GM21529 (cell line): ENCODE measurements at regions not wholly inside any gene's neighbourhood (a gene's known extent, or its start where the extent isn't known, plus 50 kb on each side); places are given as distances from the start of the nearest gene placed in this dataset.

Source experiments
- ATAC-seq: cut with Tn5 transposase; IDR thresholded peaks from one replicate; pipeline ENCODE4 v1.9.1; 2021; ENCODE audit not compliant: unreplicated experiment

- ATAC-seq, result no peak
These were observed 752.2 kb downstream of the DCDC2C start for GRCh38 chr2:4455486-4456155.

DNA sequence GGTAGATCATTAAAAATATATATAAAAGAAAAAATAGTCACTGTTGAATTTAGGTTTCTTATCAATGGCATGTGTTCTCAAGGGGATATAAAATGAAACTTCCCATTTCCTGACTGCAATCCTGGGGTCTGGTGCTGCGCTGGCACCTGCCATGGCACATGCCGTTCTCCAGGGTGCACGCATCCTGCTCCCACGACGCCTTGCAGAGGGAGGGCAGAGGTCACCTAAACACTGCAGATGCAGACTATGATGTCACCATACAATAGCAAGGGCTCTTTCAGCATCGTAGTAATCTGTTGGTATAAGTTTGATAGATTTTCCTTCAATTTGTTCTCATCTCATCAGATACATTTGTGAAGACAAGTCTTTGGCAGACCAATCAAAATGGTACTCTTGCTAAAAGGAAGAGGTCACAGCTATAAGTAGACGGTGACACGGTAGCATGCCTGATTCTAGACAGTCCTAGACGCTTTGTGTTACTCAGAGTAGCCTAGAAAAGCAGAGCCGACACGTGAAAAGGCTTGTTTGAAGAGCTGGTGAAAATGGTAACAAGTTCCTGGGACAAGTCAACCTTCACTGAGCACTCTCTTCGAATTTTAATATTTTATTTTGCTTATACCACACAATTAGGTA lies 761.4 kb downstream of the DCDC2C start:
- no peak for ATAC-seq

DNA sequence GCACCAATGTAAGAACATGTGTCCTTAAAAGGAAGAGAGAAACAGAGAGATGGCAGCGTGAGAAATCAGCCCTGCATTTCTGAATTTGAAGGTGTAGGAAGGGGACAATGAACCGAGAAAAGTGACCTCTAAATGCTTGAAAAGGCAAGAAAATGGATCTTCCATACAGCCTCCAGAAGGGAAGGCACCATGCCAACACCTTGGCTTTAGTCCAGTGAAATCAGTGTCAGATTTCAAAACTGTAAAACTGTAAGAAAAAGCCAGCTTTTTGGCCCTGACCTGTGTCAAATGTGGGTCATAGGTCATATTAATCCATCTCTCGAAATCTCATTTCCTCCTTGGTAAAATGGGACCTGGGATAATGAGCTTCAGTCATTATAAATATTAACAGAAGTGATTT lies 762.3 kb downstream of the DCDC2C start:
- no peak for ATAC-seq

- ATAC-seq, result no peak
These were observed 772.2 kb downstream of the DCDC2C start for GRCh38 chr2:4475618-4476017.

- ATAC-seq, result no peak
These were observed 779.7 kb downstream of the DCDC2C start for GRCh38 chr2:4483050-4483449.

DNA sequence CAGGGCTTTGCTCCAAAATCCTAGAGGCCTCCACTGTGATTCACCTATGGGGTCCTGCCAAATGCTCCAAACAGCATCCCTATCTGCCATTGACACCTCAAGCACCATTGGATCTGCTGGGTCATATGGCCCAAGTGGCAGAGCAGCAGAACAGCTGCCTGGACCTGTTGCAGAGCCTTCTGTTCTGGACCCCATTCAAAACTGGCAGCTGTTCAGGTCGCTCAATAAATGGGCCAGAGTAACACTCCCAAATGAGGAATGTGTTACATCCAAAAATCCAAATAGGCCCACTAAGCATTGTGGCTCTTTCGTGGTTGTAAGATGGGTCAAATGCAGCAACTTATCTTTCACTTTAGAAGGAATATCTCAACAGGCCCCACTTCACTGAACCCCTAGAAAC lies 783.6 kb downstream of the DCDC2C start:
- no peak for ATAC-seq

- ATAC-seq, result no peak
These were observed 796.1 kb downstream of the DCDC2C start for GRCh38 chr2:4499316-4500030.

DNA sequence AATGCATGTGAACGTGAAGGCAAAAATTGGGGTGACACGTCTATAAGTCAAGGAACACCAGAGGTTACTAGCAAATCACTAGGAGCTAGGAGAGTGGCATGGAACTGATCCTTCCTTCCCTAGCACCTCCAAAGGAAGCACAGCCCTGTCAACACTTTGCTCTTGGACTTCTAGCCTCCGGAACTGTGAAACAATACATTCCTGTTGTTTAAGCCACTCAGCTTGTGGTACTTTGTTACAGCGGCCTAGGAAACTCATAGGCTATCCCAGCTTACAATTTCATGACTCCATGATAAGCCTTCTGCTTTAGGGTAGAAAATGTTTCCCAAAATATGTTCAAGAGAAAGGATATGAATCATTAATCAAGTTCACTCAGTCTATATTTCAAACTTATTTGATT lies 798.1 kb downstream of the DCDC2C start:
- no peak for ATAC-seq

DNA sequence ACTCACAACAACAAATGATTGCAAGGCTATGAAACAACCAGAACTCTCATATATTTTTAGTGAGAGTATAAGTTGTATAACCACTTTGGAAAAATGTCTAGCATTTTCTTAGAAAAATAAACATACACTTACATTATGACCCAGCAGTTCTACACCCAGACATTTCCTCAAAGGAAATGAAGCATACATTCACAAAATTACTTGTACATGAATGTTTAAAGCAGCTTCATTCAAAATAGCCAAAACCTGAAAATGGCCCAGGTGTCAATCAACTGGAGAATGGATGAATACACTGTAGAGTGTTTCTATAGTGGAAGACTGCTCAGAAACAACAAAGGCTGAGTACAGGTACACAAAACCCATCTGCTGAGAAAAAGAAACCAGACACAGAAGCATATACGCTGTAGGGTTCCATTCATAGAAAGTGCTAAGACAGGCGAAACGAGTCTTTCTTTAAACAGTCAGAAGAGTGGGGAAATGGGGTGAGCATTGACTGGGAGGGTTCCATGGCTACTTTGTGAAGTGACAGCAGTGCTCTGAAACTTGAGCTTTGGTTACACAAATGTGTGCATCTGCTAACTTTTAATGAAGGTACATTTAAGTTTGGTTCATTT lies 799.0 kb downstream of the DCDC2C start:
- ATAC-seq, result no peak

DNA sequence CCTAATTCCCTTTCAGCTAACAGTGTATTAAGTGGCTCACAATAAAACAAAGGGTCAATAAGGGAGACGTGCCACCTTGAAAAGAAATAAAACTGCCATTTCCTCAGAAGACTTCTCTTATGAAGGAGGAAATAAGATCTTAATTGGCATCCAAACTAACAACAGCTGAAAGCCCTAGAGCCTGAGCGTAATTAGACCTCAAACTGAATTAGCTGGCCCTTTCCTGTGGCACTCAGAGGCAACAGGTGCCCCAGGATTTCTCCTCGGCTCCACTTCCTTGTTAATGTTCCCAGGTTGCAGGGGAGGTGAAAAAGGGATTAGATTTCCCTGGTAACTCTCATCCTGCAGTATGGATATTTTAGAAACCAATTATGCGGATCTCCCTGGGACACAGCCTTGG lies 804.3 kb downstream of the DCDC2C start:
- ATAC-seq, result no peak

DNA sequence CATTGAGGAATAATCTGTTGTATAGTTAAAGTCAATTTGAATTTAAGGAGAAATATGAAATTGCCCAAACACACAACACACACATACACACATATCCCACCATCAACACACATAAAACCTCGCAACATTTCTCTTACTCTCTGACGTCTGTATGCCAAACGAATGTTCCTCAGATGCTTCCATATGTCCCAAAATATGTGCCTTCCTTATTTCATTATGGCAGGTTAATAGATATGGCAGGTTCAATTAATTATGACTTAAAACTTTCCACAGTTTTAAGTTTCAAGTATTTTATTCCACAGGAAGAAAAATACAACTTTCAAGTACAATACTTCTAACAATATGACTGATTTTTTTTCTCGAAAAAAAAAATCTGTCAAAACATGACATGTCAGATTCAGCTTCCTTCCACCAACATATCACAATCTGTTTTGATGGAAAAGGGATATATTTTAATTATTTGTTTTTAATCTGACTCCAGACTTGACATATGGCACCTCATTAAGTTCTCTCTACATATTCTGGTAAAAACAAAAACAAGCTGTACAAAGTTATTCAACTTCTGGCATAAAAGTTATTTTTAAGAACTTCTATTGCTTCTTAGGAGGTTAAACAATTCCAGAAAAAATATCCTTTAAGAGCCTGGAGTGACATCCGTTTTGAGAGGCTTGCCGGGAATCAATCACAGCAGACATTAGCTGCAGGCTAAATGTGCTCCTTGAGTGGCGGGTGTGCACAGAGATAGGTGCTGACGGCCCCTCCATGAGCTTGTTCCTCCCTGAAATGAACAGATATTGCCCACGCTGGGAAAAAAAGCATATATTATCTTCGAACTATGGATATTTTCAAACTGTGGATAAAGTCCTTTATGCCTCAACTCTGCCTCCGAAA lies 812.7 kb downstream of the DCDC2C start:
- no peak for ATAC-seq

DNA sequence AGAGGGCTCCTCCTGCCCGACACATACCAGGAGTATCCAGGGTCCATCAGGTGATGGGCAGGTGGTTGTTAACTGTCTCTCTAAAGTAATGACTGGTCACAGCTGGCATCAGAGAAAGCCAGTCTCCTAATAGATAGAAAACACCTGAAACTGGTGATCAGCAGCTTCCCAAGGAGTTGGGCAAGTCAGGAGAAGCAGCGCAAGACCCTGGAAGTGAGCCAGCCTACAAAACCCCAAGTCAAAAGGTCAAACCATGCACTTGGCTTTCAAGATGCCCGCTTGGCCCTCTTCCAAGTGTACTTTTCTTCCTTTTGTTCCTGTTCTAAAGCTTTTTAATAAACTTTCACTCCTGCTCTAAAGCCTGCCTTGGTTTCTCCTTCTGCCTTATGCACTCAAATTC lies 815.2 kb downstream of the DCDC2C start:
- ATAC-seq, result no peak

DNA sequence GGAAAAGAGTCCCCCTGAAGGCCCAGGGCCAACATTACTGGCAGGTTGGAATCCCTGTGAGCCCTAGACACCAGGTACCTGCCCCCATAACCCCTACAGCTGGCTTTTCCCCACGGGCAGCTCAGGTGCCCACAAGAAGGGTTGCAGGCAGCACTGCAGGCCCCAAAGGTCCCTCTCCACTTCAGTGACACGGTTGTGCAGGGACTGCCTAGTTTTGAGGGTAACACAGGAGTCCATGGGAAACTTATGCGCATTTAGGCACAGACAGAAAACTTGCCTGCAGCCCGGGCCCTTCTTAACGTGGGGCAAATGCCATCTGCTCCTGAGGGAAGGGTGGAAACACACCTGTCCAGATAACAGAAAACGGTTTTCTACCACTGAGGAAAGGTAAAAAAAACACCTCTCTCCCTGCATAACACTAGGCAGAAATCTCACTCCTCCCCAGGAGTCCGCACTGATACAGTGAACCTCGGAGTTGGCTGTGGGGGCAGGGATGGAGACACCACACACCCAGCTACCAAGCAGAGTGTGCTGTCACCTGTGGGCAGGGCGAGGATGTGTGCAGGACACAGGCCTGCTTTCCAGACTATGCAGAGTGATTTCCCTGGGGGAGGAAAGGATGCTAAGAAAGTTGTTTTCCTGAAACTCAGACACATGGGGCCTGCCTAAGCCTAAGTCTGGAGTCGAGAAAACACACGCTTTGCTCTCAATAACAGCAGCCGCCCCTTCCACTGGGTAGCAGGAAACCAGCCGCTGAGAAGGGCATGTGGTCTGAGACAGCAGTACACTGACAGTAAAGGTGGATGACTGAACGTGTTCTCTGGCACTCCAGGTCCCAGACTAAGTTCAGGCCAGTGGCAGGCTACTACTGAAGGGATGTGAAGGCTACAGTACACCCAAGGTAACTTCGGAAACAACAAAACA lies 819.4 kb downstream of the DCDC2C start:
- ATAC-seq, result no peak

DNA sequence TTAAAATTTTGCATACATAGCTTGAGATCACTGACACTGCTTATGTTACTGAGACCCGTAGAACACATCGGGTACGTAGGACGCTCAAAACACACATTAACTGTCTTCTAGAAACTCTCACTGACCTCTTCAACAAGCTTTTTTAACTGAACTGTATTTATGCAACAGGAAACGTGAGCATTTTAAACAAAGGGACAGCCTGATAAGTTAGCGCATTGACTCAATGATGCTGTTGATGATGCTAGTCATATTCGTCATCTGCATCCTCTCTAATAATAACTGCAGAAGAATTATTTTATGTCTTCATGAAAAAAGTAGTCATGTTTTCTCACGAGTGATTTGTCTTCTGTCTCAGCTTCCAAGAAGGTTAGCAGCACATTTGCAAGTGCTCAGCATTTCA lies 824.0 kb downstream of the DCDC2C start:
- no peak for ATAC-seq

GRCh38 chr2:4528246-4528645 lies 824.9 kb downstream of the DCDC2C start:
- ATAC-seq, result no peak

- ATAC-seq, result no peak
These were observed 825.4 kb downstream of the DCDC2C start for GRCh38 chr2:4528773-4529172.

GRCh38 chr2:4529738-4530137 lies 826.4 kb downstream of the DCDC2C start:
- no peak for ATAC-seq

DNA sequence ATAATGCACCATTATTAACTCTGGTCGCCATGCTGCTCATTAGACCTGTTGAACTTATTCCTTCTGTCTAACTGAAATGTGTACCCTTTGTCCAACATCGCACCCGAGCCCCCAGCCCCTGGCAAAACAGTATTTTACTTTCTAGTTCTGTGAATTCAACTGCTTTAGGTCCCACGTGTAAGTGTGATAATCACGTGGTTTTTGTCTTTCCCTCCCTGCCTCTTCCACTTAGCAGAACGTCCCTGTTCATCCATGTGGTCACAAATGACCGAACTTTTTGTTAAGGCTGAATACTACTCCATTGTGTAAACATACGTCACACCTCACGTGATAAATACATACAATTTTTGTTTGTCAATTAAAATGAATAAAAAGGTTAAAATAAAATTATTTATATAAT lies 826.9 kb downstream of the DCDC2C start:
- no peak for ATAC-seq

DNA sequence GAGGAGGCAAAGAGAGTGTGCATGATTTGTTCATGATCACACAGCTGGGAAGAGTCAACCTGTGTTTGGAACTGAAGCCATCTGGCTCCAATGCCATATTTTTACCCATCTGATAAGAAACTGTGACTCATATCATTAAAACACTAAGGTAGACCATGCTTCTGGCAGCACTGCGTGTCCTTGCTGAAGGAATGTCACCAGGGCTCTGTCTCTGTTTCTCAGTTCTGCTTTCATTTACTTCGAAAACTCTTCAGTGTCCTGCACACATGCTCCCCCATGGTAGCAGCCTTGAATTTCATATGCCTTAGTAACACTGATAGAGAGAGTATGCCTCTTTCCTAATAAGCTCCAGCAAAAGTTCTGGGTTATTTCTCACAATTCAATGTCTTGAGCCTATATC lies 830.4 kb downstream of the DCDC2C start:
- no peak for ATAC-seq

DNA sequence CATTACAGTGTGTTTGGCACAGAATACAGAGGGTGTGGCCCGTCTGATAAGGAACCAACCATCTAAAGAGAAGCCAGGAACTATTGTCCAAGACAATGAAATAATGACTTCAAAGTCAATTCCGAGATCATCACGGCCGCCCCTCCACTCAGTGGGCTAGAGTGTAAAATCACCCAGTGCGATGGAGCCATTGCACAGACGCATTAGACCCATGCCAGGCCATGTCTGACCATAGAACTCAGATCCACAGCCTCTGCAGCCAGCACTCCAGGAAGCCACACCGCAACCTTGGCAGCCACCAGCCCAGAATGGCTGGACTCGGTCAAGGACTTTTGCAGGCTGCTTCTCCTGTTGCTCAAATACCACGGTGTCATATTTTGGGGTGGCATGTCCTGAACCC lies 835.7 kb downstream of the DCDC2C start:
- no peak for ATAC-seq
